Ishikawa (cell line): ENCODE measurements at regions not wholly inside any gene's neighbourhood (a gene's known extent, or its start where the extent isn't known, plus 50 kb on each side); places are given as distances from the start of the nearest gene placed in this dataset.

ENCODE experiments used
- CEBPB ChIP-seq: IDR thresholded peaks from 2 replicates; pipeline ENCODE4 v1.6.1; 2012
- CREB1 ChIP-seq: IDR thresholded peaks from 2 replicates; pipeline ENCODE4 v1.6.1; 2012; ENCODE audit warnings: low read depth
- EGR1 ChIP-seq: IDR thresholded peaks from 2 replicates; pipeline ENCODE4 v1.6.1; 2012
- FOXM1 ChIP-seq: IDR thresholded peaks from 2 replicates; pipeline ENCODE4 v1.6.1; 2012; ENCODE audit warnings: low read depth, borderline replicate concordance
- MAX ChIP-seq: IDR thresholded peaks from 2 replicates; pipeline ENCODE4 v1.6.1; 2012
- NFIC ChIP-seq: IDR thresholded peaks from 2 replicates; pipeline ENCODE4 v1.6.1; 2012
- RAD21 ChIP-seq: IDR thresholded peaks from 2 replicates; pipeline ENCODE4 v1.6.1; 2012; ENCODE audit warnings: low read depth
- TAF1 ChIP-seq: IDR thresholded peaks from 2 replicates; pipeline ENCODE4 v1.6.1; 2012; ENCODE audit warnings: low read depth, mild to moderate bottlenecking
- USF1 ChIP-seq: IDR thresholded peaks from 2 replicates; pipeline ENCODE4 v1.6.1; 2012
- YY1 ChIP-seq: IDR thresholded peaks from 2 replicates; pipeline ENCODE4 v1.6.1; 2012; ENCODE audit warnings: low read depth

GRCh38 chr7:33776788-33777187 lies 128.6 kb upstream of the BMPER start:
- TF ChIP-seq NFIC (no peak), CREB1 (no peak), RAD21 (no peak), FOXM1 (no peak), EGR1 (no peak), CEBPB (no peak), USF1 (no peak), MAX (no peak), TAF1 (no peak), YY1 (no peak)
